T-helper 2 cell treated with Interferon-gamma antibody and Interleukin-4, amounts not matched to agents 5 μg/mL and 100 μg/mL, for 36 hours (primary cell): ENCODE measurements at regions not wholly inside any gene's neighbourhood (a gene's known extent, or its start where the extent isn't known, plus 50 kb on each side); places are given as distances from the start of the nearest gene placed in this dataset.

Experiments used
- DNase-seq: peaks from one replicate; pipeline ENCODE4 v3.0.0; 2021; ENCODE audit warnings: low spot score
- H3K27ac Mint-ChIP-seq: one replicate; pipeline ENCODE4 v1.8.0; 2021; ENCODE audit warnings: mild to moderate bottlenecking, mixed read lengths
- H3K27me3 Mint-ChIP-seq: one replicate; pipeline ENCODE4 v1.8.0; 2021; ENCODE audit warnings: low read depth, mixed read lengths
- H3K36me3 Mint-ChIP-seq: one replicate; pipeline ENCODE4 v1.8.0; 2021; ENCODE audit warnings: low read depth, mixed read lengths
- H3K4me1 Mint-ChIP-seq: one replicate; pipeline ENCODE4 v1.8.0; 2021; ENCODE audit warnings: low read depth, mixed read lengths
- H3K4me3 Mint-ChIP-seq: one replicate; pipeline ENCODE4 v1.8.0; 2022; ENCODE audit warnings: mild to moderate bottlenecking, moderate library complexity, mixed read lengths
- H3K9me3 Mint-ChIP-seq: one replicate; pipeline ENCODE4 v1.8.0; 2021; ENCODE audit warnings: mixed read lengths

- H3K4me1 Mint-ChIP-seq, result peaks cover 18% of the 10 kb centered on the region
- no peak for DNase-seq
- peaks cover 23% of the 10 kb centered on the region for H3K27me3 Mint-ChIP-seq
- H3K27ac Mint-ChIP-seq, result no peak overlapping the region
- H3K9me3 Mint-ChIP-seq, result peaks cover under 1% of the 10 kb centered on the region
- H3K36me3 Mint-ChIP-seq, result no peaks in the 10 kb centered on the region
- no peak overlapping the region for H3K4me3 Mint-ChIP-seq
These were observed 165.3 kb upstream of the PREP start for GRCh38 chr6:105568142-105568541.

- H3K4me1 Mint-ChIP-seq, result peaks cover 18% of the 10 kb centered on the region
These were observed 164.3 kb upstream of the PREP start for GRCh38 chr6:105567140-105567539.

DNA sequence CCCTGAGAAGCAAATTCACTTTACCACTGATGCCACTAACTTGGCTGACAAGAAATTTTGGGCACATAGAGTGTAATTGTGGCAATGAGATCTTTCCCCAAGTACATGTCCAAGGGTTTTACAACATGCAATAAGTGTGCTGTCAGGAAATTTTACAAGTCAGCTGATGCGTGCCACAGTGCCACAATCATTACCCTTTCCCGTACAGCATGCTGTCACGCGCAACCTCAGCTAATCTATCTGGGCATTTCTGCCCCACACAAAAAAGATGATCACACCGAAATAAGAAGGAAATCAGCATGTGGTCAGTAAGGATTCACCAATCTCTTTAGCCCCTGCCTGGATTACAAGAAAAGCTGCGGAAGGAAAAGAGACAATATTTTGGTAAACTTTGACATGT, 163.6 kb upstream of the PREP start:
- peaks cover 4% of the 10 kb centered on the region for H3K36me3 Mint-ChIP-seq
- peaks cover 8% of the 10 kb centered on the region for H3K9me3 Mint-ChIP-seq
- H3K27me3 Mint-ChIP-seq, result peaks cover 12% of the 10 kb centered on the region
- no peak overlapping the region for H3K4me3 Mint-ChIP-seq
- DNase-seq, result no peak
- H3K4me1 Mint-ChIP-seq, result peaks cover 17% of the 10 kb centered on the region
- H3K27ac Mint-ChIP-seq, result no peak overlapping the region

More at GRCh38 chr6:105567140-105567539, 164.3 kb upstream of the PREP start:
- no peaks in the 10 kb centered on the region for H3K36me3 Mint-ChIP-seq
- no peak overlapping the region for H3K27ac Mint-ChIP-seq
- no peak for DNase-seq
- H3K9me3 Mint-ChIP-seq, result peaks cover 8% of the 10 kb centered on the region
- H3K27me3 Mint-ChIP-seq, result peaks cover 18% of the 10 kb centered on the region
- H3K4me3 Mint-ChIP-seq, result no peak overlapping the region

DNA sequence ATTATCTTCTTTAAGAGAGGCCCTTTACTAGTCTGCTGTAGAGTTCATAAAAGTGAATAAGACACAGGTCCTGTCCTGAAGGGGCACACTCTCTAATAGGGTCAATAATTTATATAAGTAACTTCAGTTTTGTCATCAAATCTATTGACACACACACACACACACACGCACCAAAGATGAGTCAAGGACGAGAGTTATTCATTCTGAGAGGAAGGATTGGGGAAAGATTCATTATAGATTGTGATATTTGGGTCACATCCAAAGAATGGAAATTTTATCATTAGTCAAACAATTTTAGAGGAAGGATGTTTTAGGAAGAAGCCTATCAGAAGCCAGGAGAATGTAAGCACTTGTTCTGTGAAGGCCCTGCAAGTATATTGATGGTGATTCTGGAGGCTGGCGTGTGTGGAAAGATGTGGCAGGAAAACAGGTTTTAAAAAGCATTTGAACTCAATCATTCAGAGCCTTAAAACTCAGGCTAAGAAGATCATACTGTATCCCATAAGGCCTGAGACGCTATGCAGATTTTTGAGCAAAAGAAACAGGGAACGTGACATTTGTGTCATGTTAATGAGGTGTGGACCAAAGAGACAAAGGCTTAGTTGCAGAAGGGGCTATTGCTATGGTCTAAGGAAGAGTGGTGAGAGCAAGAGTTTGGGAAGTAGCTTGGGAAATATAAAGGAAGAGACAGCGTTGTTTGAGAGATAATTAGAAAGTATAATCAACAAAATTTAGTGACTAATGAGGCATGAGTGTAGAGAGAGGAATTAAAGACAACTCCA, 161.4 kb upstream of the PREP start:
- no peak for DNase-seq
- Mint-ChIP-seq H3K27ac (no peak overlapping the region), H3K4me3 (no peak overlapping the region), H3K9me3 (peaks cover 8% of the 10 kb centered on the region), H3K4me1 (peaks cover 17% of the 10 kb centered on the region), H3K27me3 (peaks cover 4% of the 10 kb centered on the region), H3K36me3 (peaks cover 4% of the 10 kb centered on the region)

- DNase-seq, result no peak
These were observed 159.1 kb upstream of the PREP start for GRCh38 chr6:105562027-105562426.

DNA sequence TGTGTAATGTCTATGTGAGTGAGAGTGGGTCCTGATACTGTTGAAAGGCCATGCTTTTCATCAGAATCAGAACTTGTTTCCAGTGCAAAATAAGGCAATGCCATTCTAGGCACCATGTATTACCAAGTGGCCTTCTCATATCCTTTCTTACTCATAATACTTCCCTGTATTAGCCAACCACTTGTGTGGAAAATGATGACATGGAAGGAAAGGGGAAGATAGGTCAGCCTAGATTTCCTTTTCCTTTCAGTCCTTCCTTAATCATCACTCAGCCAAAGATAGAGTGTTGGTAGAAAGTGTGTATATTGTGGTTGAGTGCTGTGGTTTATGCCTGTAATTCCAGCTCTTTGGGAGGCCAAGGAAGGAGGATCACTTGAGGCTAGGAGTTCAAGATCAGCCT, 158.6 kb upstream of the PREP start:
- DNase-seq, result no peak
- H3K36me3 Mint-ChIP-seq, result peaks cover 9% of the 10 kb centered on the region
- peaks cover under 1% of the 10 kb centered on the region for H3K27me3 Mint-ChIP-seq
- peaks cover 12% of the 10 kb centered on the region for H3K9me3 Mint-ChIP-seq
- H3K27ac Mint-ChIP-seq, result no peak overlapping the region
- H3K4me3 Mint-ChIP-seq, result no peak overlapping the region
- H3K4me1 Mint-ChIP-seq, result peaks cover 13% of the 10 kb centered on the region

More at GRCh38 chr6:105562027-105562426, 159.1 kb upstream of the PREP start:
- Mint-ChIP-seq H3K27me3 (no peaks in the 10 kb centered on the region), H3K4me3 (no peak overlapping the region), H3K4me1 (peaks cover 16% of the 10 kb centered on the region), H3K36me3 (peaks cover 5% of the 10 kb centered on the region), H3K27ac (no peak overlapping the region), H3K9me3 (peaks cover 8% of the 10 kb centered on the region)

- H3K4me1 Mint-ChIP-seq, result peaks cover 13% of the 10 kb centered on the region
- H3K4me3 Mint-ChIP-seq, result no peak overlapping the region
- peaks cover 19% of the 10 kb centered on the region for H3K9me3 Mint-ChIP-seq
- peak; percentile 23 for DNase-seq
- peak overlapping the region; percentile 28 for H3K27ac Mint-ChIP-seq
- H3K27me3 Mint-ChIP-seq, result peaks cover 7% of the 10 kb centered on the region
- H3K36me3 Mint-ChIP-seq, result peaks cover 16% of the 10 kb centered on the region
These were observed 157.8 kb upstream of the PREP start for GRCh38 chr6:105560611-105561066.

GRCh38 chr6:105557291-105557690, 154.4 kb upstream of the PREP start:
- no peak overlapping the region for H3K4me3 Mint-ChIP-seq
- DNase-seq, result no peak
- peaks cover 7% of the 10 kb centered on the region for H3K27me3 Mint-ChIP-seq
- peaks cover 17% of the 10 kb centered on the region for H3K4me1 Mint-ChIP-seq
- no peak overlapping the region for H3K27ac Mint-ChIP-seq
- peaks cover 16% of the 10 kb centered on the region for H3K36me3 Mint-ChIP-seq
- H3K9me3 Mint-ChIP-seq, result peaks cover 11% of the 10 kb centered on the region

- no peak overlapping the region for H3K27ac Mint-ChIP-seq
- H3K36me3 Mint-ChIP-seq, result peaks cover 11% of the 10 kb centered on the region
- peaks cover 22% of the 10 kb centered on the region for H3K27me3 Mint-ChIP-seq
- H3K4me1 Mint-ChIP-seq, result peaks cover 4% of the 10 kb centered on the region
- DNase-seq, result no peak
- H3K4me3 Mint-ChIP-seq, result no peak overlapping the region
- H3K9me3 Mint-ChIP-seq, result peaks cover 11% of the 10 kb centered on the region
These were observed 150.3 kb upstream of the PREP start for GRCh38 chr6:105553171-105553570.

- no peak for DNase-seq
- Mint-ChIP-seq H3K27me3 (peaks cover 27% of the 10 kb centered on the region), H3K4me1 (peaks cover 4% of the 10 kb centered on the region), H3K9me3 (peaks cover 3% of the 10 kb centered on the region), H3K27ac (no peak overlapping the region), H3K36me3 (peaks cover 3% of the 10 kb centered on the region), H3K4me3 (no peak overlapping the region)
These were observed 148.2 kb upstream of the PREP start for GRCh38 chr6:105550955-105551620.

DNA sequence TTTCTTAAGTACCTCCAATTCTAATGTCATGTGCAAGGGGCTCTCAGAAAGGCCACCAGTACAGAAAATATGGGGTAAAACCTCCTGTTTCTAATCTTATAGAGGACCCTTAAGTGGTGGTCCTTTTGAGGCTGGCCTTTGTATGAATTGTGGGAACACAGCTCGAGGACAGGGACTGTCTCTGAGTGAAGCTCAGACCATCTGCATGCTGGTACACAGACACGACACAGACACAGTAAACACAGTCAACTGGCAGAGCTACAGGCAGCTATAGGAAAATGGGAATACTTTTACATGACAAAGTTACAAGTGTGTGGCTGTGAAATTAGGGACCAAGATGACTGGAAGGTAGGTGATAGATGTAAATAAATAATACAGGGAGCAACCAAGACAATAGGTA, 143.9 kb upstream of the PREP start:
- Mint-ChIP-seq H3K27me3 (peaks cover 30% of the 10 kb centered on the region), H3K27ac (no peak overlapping the region), H3K9me3 (no peaks in the 10 kb centered on the region), H3K36me3 (no peaks in the 10 kb centered on the region), H3K4me3 (no peak overlapping the region), H3K4me1 (no peaks in the 10 kb centered on the region)
- DNase-seq, result no peak

DNA sequence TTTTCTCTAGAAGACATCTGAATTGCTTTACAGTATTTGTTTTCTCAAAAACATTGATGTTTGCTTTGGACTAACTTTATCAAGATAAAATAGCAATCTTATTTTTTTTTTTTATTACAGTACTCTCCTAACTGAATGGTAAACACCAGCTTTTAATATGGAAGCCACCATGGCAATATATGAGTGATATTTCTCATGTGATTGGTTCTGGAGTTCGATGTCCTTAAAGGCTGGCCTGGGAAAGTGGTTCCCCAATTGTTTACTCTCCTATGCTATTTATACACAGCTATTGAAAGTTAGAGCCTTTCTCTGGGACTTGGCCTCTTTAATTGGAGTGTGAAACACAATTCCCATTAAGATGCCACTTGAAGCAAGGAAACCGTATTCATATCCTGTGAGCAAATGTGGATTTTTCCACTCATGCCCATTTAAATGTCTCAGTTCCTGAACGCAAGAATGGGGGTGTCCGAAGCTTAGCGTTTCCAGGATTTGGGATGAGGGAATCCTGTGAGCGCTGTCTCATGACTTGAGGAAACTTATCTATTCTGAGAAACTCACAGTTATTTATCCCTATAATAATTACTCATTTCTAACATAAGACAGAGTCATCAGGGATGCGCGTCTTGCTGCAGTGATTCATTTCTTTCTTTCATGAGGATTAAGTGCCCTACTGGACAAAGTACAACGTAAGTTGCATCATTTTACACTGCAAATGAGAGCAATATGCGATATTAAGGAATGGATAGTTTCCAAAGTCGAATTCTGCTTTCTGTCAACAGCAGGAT, 143.3 kb upstream of the PREP start:
- no peaks in the 10 kb centered on the region for H3K4me1 Mint-ChIP-seq
- H3K27me3 Mint-ChIP-seq, result peaks cover 30% of the 10 kb centered on the region
- no peak overlapping the region for H3K27ac Mint-ChIP-seq
- H3K36me3 Mint-ChIP-seq, result no peaks in the 10 kb centered on the region
- DNase-seq, result no peak
- H3K9me3 Mint-ChIP-seq, result no peaks in the 10 kb centered on the region
- no peak overlapping the region for H3K4me3 Mint-ChIP-seq

DNA sequence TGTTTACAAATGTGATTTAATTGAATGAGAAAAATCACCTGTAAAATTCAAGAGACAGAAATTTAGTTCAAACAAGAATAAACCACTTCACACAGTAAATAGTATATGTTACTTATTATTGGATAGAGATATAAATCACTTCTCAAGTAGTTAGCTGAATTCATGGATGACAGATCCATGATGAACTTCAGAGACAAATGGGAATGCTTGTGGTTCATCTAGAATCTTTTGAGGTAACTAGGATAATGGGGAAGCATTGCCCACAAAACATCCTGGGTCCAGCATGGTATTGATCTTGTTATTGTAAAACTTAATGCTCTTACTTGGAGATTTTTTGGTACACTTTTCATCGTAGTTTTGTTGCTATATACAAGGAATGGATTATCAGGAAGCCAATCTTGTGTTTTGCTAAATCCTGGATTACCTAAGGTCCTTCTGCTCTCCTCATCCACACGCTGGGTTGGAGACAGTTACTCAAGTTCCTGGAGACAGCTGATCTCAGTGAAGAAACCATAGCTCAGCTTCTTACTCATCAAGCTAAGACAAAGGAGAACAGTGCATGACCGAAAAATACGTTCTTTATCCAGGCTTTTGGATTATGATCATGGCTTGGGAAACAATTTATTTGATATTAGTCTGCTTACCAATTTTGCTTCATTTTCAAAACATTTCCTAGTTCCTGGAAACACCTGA, 142.5 kb upstream of the PREP start:
- peaks cover 27% of the 10 kb centered on the region for H3K27me3 Mint-ChIP-seq
- no peaks in the 10 kb centered on the region for H3K9me3 Mint-ChIP-seq
- DNase-seq, result no peak
- H3K36me3 Mint-ChIP-seq, result no peaks in the 10 kb centered on the region
- no peak overlapping the region for H3K27ac Mint-ChIP-seq
- H3K4me3 Mint-ChIP-seq, result no peak overlapping the region
- no peaks in the 10 kb centered on the region for H3K4me1 Mint-ChIP-seq
